ENCODE measurements at regions not wholly inside any gene's neighbourhood (a gene's known extent, or its start where the extent isn't known, plus 50 kb on each side); places are given as distances from the start of the nearest gene placed in this dataset.

DNA sequence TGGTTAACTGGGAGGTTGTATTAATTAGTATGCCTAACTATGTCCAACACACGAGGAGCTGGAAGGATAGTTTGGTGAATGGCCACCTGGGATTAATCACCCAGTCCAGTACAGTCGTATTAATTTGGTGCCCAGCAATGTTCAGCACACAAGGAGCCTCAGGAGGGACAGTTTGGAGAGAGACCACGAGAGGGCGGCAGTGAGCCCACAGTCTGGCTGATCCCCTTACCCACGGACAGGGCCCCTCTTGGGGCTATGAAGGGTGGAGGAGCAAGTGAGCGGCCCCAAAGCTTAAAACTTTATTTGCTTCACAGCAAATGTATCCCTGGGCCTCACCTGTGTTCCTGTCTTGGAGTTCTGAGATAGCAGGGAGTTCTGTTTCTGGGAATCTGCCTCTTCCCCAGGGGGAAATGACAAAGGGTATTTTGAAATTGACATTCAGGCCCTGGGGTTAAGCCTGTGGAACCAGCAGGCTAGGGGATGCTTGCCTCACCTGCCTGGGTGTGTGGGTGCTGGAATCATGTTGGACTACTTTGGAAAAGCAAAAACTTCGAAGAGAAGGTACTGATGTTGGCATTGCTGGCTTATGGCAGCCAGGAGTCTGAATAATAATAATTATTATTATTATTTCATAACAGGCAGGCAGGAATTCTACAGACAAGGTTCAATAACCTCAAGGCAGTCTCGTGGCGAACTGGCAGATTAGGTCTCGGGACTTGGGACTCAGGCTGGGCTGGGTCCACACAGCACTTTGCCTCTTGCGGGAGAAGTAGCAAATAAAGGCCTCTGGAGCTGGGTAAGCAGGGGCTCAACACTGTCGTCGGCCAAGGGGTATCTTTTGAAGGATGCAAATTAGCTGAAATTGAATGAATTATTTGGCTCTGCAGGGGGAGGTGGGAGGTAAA is 227.6 kb upstream of the ASIC2 start:
- Histone ChIP-seq H3K27me3 (ENCODE audit: insufficient read depth, low read length) (0 out of 2 replicates have a peak, but pooled peaks cover 4% of the 10 kb centered on the region), H3K27ac (ENCODE audit: low read depth, low read length, poor library complexity, severe bottlenecking) (no peak overlapping the region), H4K20me1 (ENCODE audit: insufficient read depth, low read length) (no peaks in the 10 kb centered on the region), H3K9ac (ENCODE audit: low read length) (no peak overlapping the region), H3K79me2 (ENCODE audit: insufficient read depth, low read length) (no peaks in the 10 kb centered on the region), H3F3A (ENCODE audit: insufficient read depth, low read length) (no peaks in the 10 kb centered on the region), H3K4me2 (ENCODE audit: low read length) (no peak overlapping the region), H3K9me2 (ENCODE audit: low read depth, low read length) (no peaks in the 10 kb centered on the region), H3K9me3 (ENCODE audit: low read length) (no peaks in the 10 kb centered on the region), H3K4me3 (ENCODE audit: low read depth, low read length, poor library complexity, severe bottlenecking) (no peak overlapping the region), H3K36me3 (ENCODE audit: insufficient read depth, low read length) (no peaks in the 10 kb centered on the region), H3K4me1 (ENCODE audit: insufficient read depth, low read length, severe bottlenecking) (no peaks in the 10 kb centered on the region), H2AFZ (ENCODE audit: low read length) (no peak overlapping the region)
- TF ChIP-seq CTCF (IDR thresholded peaks at IDR 0.05; ENCODE audit: low read length) (peak; percentile 71), EZH2 (IDR thresholded peaks at IDR 0.05; ENCODE audit: borderline replicate concordance, low read length) (no peak)

DNA sequence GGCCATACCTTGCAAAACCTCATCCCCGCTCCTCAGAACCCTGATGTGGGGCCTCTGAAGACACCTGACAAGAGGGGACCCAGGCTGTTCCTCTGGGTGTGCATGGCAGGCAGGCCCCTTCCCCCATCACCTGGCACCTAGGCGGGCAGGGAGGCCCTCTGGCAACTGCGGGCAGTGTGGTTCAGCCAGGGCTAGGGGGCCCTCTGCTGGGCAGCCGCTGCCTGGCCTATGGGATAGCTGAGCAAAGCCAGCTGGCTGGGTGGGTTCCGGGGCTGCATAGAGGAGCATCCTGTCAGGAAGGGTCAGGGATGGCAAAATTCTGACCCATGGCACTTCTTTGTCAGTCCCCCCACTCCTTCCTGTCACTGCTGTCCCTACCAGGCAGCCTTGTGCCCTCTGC is 228.7 kb upstream of the ASIC2 start:
- H3K4me3 ChIP-seq (ENCODE audit: low read depth, low read length, poor library complexity, severe bottlenecking), result no peak overlapping the region
- no peaks in the 10 kb centered on the region for H3K36me3 ChIP-seq (ENCODE audit: insufficient read depth, low read length)
- no peaks in the 10 kb centered on the region for H3K27me3 ChIP-seq (ENCODE audit: insufficient read depth, low read length)
- no peak overlapping the region for H2AFZ ChIP-seq (ENCODE audit: low read length)
- TF ChIP-seq CTCF (IDR thresholded peaks at IDR 0.05; ENCODE audit: low read length) (peak; percentile 32; the same call in 1 of the 2 replicates), EZH2 (IDR thresholded peaks at IDR 0.05; ENCODE audit: borderline replicate concordance, low read length) (no peak)
- H3K9ac ChIP-seq (ENCODE audit: low read length), result no peak overlapping the region
- no peaks in the 10 kb centered on the region for H3K4me1 ChIP-seq (ENCODE audit: insufficient read depth, low read length, severe bottlenecking)
- no peaks in the 10 kb centered on the region for H3K9me3 ChIP-seq (ENCODE audit: low read length)
- H3F3A ChIP-seq (ENCODE audit: insufficient read depth, low read length), result no peaks in the 10 kb centered on the region
- no peak overlapping the region for H3K27ac ChIP-seq (ENCODE audit: low read depth, low read length, poor library complexity, severe bottlenecking)
- no peaks in the 10 kb centered on the region for H4K20me1 ChIP-seq (ENCODE audit: insufficient read depth, low read length)
- H3K4me2 ChIP-seq (ENCODE audit: low read length), result no peak overlapping the region
- H3K79me2 ChIP-seq (ENCODE audit: insufficient read depth, low read length), result no peaks in the 10 kb centered on the region
- H3K9me2 ChIP-seq (ENCODE audit: low read depth, low read length), result no peaks in the 10 kb centered on the region

DNA sequence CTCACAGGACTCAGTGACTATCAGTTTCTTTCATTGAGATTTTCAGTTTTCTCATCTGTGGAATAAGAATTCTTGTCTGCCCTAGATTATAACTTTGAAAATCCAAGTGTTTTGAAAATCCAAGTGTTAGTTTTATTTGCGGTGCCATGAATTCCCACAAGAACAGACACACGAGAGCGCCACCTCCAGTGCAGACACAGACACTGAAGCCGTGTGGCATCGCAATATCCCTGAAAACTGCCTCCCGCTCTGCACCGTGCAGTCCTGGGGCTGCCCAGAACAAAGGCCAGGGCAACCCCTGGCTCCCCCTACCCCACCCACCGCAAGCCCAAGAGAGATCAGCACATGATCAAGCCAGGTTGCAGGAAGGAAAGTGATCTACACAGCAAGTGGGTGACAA is 229.5 kb upstream of the ASIC2 start:
- Histone ChIP-seq H3K4me2 (ENCODE audit: low read length) (no peak overlapping the region), H3K36me3 (ENCODE audit: insufficient read depth, low read length) (no peaks in the 10 kb centered on the region), H3K4me3 (ENCODE audit: low read depth, low read length, poor library complexity, severe bottlenecking) (no peak overlapping the region), H3F3A (ENCODE audit: insufficient read depth, low read length) (no peaks in the 10 kb centered on the region), H3K9me2 (ENCODE audit: low read depth, low read length) (no peaks in the 10 kb centered on the region), H3K9me3 (ENCODE audit: low read length) (no peaks in the 10 kb centered on the region), H2AFZ (ENCODE audit: low read length) (no peak overlapping the region), H3K79me2 (ENCODE audit: insufficient read depth, low read length) (no peaks in the 10 kb centered on the region), H3K27ac (ENCODE audit: low read depth, low read length, poor library complexity, severe bottlenecking) (no peak overlapping the region), H3K4me1 (ENCODE audit: insufficient read depth, low read length, severe bottlenecking) (no peaks in the 10 kb centered on the region), H3K27me3 (ENCODE audit: insufficient read depth, low read length) (no peaks in the 10 kb centered on the region), H3K9ac (ENCODE audit: low read length) (no peak overlapping the region), H4K20me1 (ENCODE audit: insufficient read depth, low read length) (no peaks in the 10 kb centered on the region)
- TF ChIP-seq EZH2 (IDR thresholded peaks at IDR 0.05; ENCODE audit: borderline replicate concordance, low read length), result no peak
- peak; percentile 17; the same call in 1 of the 2 replicates for TF ChIP-seq CTCF (IDR thresholded peaks at IDR 0.05; ENCODE audit: low read length)
